ENCODE measurements at regions not wholly inside any gene's neighbourhood (a gene's known extent, or its start where the extent isn't known, plus 50 kb on each side); places are given as distances from the start of the nearest gene placed in this dataset.

GRCh38 chr2:51888120-51888519, 856.2 kb upstream of the NRXN1 start:
- no peak for TF ChIP-seq CTCF (conservative IDR thresholded peaks at IDR 0.05)
- TF ChIP-seq EZH2 (IDR thresholded peaks at IDR 0.05; ENCODE audit: low read depth) = no peak

Data from PC-9 (cell line).